Neural cell (in vitro differentiated cells): ENCODE measurements at regions not wholly inside any gene's neighbourhood (a gene's known extent, or its start where the extent isn't known, plus 50 kb on each side); places are given as distances from the start of the nearest gene placed in this dataset.
"Not testable (repeated sequence)": the region's sequence is repeated elsewhere in the genome, so short reads cannot be mapped to it uniquely, and the experiment has no call there.

ENCODE experiments used
- H2AFZ ChIP-seq: fragments of 200-600, 300-800 bp; sonication (generic), shearing (Covaris generic); 2 replicates; pipeline ENCODE4 v1.6.0; 2014; ENCODE audit warnings: low read depth, mild to moderate bottlenecking, antibody characterized with exemption, low read length, moderate library complexity
- H3F3A ChIP-seq: fragments of 200-600 bp; shearing (Covaris generic); 2 replicates; pipeline ENCODE4 v1.6.1; 2016; ENCODE audit warnings: mild to moderate bottlenecking, moderate library complexity, mixed read lengths, antibody characterized with exemption, low read length; ENCODE audit not compliant: insufficient read depth, poor library complexity, severe bottlenecking
- H3K27ac ChIP-seq: fragments of 200-600, 300-800 bp; sonication (generic), shearing (Covaris generic); 2 replicates; pipeline ENCODE4 v1.5.1; 2014; ENCODE audit warnings: mild to moderate bottlenecking, low read length, moderate library complexity
- H3K27me3 ChIP-seq: fragments of 300-800, 200-600 bp; sonication (generic), shearing (Covaris generic); 2 replicates; pipeline ENCODE4 v1.6.0; 2014; ENCODE audit warnings: mild to moderate bottlenecking, low read depth, low read length, moderate library complexity; ENCODE audit not compliant: insufficient read depth
- H3K36me3 ChIP-seq: fragments of 300-800, 200-600 bp; sonication (generic), shearing (Covaris generic); 2 replicates; pipeline ENCODE4 v1.5.1; 2014; ENCODE audit warnings: mild to moderate bottlenecking, antibody characterized with exemption, low read length, moderate library complexity; ENCODE audit not compliant: insufficient read depth
- H3K4me2 ChIP-seq: fragments of 300-800, 200-600 bp; sonication (generic), shearing (Covaris generic); 2 replicates; pipeline ENCODE4 v1.6.0; 2014; ENCODE audit warnings: mild to moderate bottlenecking, low read length
- H3K4me3 ChIP-seq: fragments of 300-800, 200-600 bp; sonication (generic), shearing (Covaris generic); 2 replicates; pipeline ENCODE4 v1.5.1; 2014; ENCODE audit warnings: mild to moderate bottlenecking, low read length, moderate library complexity
- H3K79me2 ChIP-seq: fragments of 200-600 bp; shearing (Covaris generic); replicated peaks from 2 replicates; pipeline ENCODE4 v1.6.0; 2014; ENCODE audit warnings: mild to moderate bottlenecking, low read length, moderate library complexity; ENCODE audit not compliant: insufficient read depth
- H3K9ac ChIP-seq: fragments of 300-800, 200-600 bp; sonication (generic), shearing (Covaris generic); 2 replicates; pipeline ENCODE4 v1.6.1; 2016; ENCODE audit warnings: mild to moderate bottlenecking, low read length, mixed read lengths
- H3K9me2 ChIP-seq: fragments of 200-600 bp; shearing (Covaris generic); 2 replicates; pipeline ENCODE4 v1.6.1; 2016; ENCODE audit warnings: mild to moderate bottlenecking, low read length, mixed read lengths; ENCODE audit not compliant: insufficient read depth
- H3K9me3 ChIP-seq: fragments of 200-600, 300-800 bp; sonication (generic), shearing (Covaris generic); 2 replicates; pipeline ENCODE4 v1.6.1; 2016; ENCODE audit warnings: mild to moderate bottlenecking, mixed run types, low read length, moderate library complexity, mixed read lengths
- H4K20me1 ChIP-seq: fragments of 200-600 bp; shearing (Covaris generic); 2 replicates; pipeline ENCODE4 v1.6.1; 2016; ENCODE audit warnings: mild to moderate bottlenecking, mixed run types; ENCODE audit not compliant: insufficient read depth
- EP300 ChIP-seq: fragments of 450-650 bp; conservative IDR thresholded peaks from 2 replicates; pipeline ENCODE4 v1.6.1; 2014; ENCODE audit warnings: antibody characterized with exemption, mild to moderate bottlenecking, moderate library complexity; ENCODE audit not compliant: poor library complexity, severe bottlenecking
- EZH2 ChIP-seq: fragments of 200-600, 300-800 bp; shearing (Covaris generic), sonication (generic); IDR thresholded peaks from 2 replicates; pipeline ENCODE4 v1.6.1; 2014; ENCODE audit warnings: antibody characterized with exemption, low read length, borderline replicate concordance, mild to moderate bottlenecking; ENCODE audit not compliant: insufficient read depth, poor library complexity, severe bottlenecking
- MXI1 ChIP-seq: fragments of 450-650 bp; conservative IDR thresholded peaks from 2 replicates; pipeline ENCODE4 v1.6.1; 2014; ENCODE audit warnings: antibody characterized with exemption, mild to moderate bottlenecking; ENCODE audit not compliant: poor library complexity, severe bottlenecking
- POLR2AphosphoS5 ChIP-seq: IDR thresholded peaks from 2 replicates; pipeline ENCODE4 v1.6.1; 2012
- RAD21 ChIP-seq: fragments of 450-650 bp; conservative IDR thresholded peaks from 2 replicates; pipeline ENCODE4 v1.6.1; 2014; ENCODE audit warnings: antibody characterized with exemption, mild to moderate bottlenecking, moderate library complexity
- SMC3 ChIP-seq: fragments of 450-650 bp; conservative IDR thresholded peaks from 2 replicates; pipeline ENCODE4 v1.6.1; 2014; ENCODE audit warnings: antibody characterized with exemption, mild to moderate bottlenecking, moderate library complexity; ENCODE audit not compliant: poor library complexity
- TAF1 ChIP-seq: IDR thresholded peaks from 2 replicates; pipeline ENCODE4 v1.6.1; 2012; ENCODE audit warnings: low read depth
- TF ChIP-seq, protein P1 (sequence below): fragments of 450-650 bp; IDR thresholded peaks from 2 replicates; pipeline ENCODE4 v1.5.1; 2014; ENCODE audit warnings: antibody characterized with exemption, mild to moderate bottlenecking, moderate library complexity; ENCODE audit not compliant: poor library complexity, severe bottlenecking
- TF ChIP-seq, protein P2 (sequence below): IDR thresholded peaks from 2 replicates; pipeline ENCODE4 v1.6.1; 2012; ENCODE audit warnings: borderline replicate concordance

DNA sequence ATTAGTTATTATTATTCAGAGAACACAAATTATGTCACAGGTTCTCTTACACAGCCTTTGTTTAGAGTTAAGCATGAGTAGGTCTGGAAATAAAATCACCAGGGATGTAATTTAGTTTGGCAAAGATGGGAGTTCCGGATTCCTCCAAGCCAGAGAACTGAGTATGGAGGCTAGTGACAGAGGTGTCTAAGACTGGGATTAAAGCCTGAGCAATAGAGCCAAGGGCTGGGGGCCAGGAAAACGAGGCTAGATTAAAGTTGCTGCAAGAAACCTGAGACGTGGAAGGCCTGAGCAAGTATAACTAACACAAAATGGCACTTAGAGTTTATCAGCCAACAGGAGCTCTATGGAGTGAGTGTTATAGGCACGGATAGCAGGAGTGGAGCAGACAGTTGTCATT is 381.6 kb downstream of the SRGAP2C start:
- Histone ChIP-seq H3K36me3 (no peaks in the 10 kb centered on the region), H3K4me3 (no peak overlapping the region), H3K9ac (no peak overlapping the region), H3K27ac (no peak overlapping the region), H3K27me3 (no peaks in the 10 kb centered on the region), H4K20me1 (no peaks in the 10 kb centered on the region), H3K79me2 (no peaks in the 10 kb centered on the region), H3K4me2 (no peak overlapping the region), H3K9me2 (no peaks in the 10 kb centered on the region), H2AFZ (no peak overlapping the region), H3K9me3 (no peaks in the 10 kb centered on the region), H3F3A (no peaks in the 10 kb centered on the region)
- no peak for TF ChIP-seq SMC3
- no peak for TF ChIP-seq EZH2
- no peak for TF ChIP-seq POLR2AphosphoS5
- TF ChIP-seq MXI1 = no peak
- TF ChIP-seq, protein P1, sequence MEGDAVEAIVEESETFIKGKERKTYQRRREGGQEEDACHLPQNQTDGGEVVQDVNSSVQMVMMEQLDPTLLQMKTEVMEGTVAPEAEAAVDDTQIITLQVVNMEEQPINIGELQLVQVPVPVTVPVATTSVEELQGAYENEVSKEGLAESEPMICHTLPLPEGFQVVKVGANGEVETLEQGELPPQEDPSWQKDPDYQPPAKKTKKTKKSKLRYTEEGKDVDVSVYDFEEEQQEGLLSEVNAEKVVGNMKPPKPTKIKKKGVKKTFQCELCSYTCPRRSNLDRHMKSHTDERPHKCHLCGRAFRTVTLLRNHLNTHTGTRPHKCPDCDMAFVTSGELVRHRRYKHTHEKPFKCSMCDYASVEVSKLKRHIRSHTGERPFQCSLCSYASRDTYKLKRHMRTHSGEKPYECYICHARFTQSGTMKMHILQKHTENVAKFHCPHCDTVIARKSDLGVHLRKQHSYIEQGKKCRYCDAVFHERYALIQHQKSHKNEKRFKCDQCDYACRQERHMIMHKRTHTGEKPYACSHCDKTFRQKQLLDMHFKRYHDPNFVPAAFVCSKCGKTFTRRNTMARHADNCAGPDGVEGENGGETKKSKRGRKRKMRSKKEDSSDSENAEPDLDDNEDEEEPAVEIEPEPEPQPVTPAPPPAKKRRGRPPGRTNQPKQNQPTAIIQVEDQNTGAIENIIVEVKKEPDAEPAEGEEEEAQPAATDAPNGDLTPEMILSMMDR = no peak
- no peak for TF ChIP-seq RAD21
- TF ChIP-seq TAF1 = no peak
- TF ChIP-seq, protein P2, sequence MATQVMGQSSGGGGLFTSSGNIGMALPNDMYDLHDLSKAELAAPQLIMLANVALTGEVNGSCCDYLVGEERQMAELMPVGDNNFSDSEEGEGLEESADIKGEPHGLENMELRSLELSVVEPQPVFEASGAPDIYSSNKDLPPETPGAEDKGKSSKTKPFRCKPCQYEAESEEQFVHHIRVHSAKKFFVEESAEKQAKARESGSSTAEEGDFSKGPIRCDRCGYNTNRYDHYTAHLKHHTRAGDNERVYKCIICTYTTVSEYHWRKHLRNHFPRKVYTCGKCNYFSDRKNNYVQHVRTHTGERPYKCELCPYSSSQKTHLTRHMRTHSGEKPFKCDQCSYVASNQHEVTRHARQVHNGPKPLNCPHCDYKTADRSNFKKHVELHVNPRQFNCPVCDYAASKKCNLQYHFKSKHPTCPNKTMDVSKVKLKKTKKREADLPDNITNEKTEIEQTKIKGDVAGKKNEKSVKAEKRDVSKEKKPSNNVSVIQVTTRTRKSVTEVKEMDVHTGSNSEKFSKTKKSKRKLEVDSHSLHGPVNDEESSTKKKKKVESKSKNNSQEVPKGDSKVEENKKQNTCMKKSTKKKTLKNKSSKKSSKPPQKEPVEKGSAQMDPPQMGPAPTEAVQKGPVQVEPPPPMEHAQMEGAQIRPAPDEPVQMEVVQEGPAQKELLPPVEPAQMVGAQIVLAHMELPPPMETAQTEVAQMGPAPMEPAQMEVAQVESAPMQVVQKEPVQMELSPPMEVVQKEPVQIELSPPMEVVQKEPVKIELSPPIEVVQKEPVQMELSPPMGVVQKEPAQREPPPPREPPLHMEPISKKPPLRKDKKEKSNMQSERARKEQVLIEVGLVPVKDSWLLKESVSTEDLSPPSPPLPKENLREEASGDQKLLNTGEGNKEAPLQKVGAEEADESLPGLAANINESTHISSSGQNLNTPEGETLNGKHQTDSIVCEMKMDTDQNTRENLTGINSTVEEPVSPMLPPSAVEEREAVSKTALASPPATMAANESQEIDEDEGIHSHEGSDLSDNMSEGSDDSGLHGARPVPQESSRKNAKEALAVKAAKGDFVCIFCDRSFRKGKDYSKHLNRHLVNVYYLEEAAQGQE = no peak
- no peak for TF ChIP-seq EP300

DNA sequence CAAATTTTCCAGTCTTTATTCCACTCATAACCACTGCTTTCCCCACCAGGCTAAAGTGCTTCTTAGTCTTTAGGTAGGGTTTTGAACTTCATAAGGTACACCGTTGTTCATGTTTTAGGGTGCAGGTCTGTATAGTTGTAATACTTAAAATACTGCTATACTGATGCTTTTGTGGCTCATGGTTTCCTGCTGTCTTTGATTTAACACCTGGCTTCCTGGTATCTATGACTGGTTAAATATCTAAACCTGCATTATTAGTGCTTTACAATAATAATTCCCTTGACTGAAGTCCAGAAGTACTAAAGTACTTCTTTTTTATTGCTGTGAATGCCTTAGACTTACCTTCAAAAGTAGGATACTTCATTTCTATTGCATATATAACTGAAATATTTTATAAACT is 384.7 kb downstream of the SRGAP2C start:
- H3K4me3 ChIP-seq = no peak overlapping the region
- H3K27me3 ChIP-seq = no peaks in the 10 kb centered on the region
- H3F3A ChIP-seq = no peaks in the 10 kb centered on the region
- H3K9me2 ChIP-seq = no peaks in the 10 kb centered on the region
- H3K79me2 ChIP-seq = no peaks in the 10 kb centered on the region
- H4K20me1 ChIP-seq = no peaks in the 10 kb centered on the region
- no peak overlapping the region for H3K27ac ChIP-seq
- no peak overlapping the region for H3K4me2 ChIP-seq
- TF ChIP-seq SMC3 (no peak), EZH2 (no peak), EP300 (no peak)
- TF ChIP-seq, protein P2 = no peak
- TF ChIP-seq, protein P1 = no peak
- no peak overlapping the region for H2AFZ ChIP-seq
- no peaks in the 10 kb centered on the region for H3K9me3 ChIP-seq
- H3K9ac ChIP-seq = no peak overlapping the region
- H3K36me3 ChIP-seq = no peaks in the 10 kb centered on the region

DNA sequence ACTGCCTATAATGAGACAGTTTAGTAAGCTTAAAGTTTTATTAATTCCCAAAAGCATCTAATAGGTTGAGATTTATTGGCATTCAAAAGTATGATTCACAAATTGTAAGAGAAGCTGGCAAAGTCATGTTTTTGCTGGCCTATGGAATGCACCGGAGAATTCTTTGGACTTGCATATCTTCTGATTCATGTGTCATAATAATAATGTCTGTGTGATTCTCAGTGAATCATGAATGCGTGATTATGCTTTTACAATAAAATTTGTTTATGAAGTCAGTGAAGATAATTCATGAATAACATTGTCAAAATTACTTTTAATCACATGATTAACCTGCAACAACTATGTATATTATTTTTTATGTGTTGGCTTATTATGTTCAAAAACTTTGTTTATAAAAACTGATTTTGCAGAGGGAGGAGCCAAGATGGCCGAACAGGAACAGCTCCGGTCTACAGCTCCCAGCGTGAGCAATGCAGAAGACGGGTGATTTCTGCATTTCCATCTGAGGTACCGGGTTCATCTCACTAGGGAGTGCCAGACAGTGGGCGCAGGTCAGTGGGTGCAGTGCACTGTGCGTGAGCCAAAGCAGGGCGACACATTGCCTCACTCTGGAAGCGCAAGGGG is 389.2 kb downstream of the SRGAP2C start:
- H3K9me2 ChIP-seq, H3K79me2 ChIP-seq, H3K9ac ChIP-seq, H3K27me3 ChIP-seq, H3K27ac ChIP-seq, H4K20me1 ChIP-seq, H3K4me3 ChIP-seq, H2AFZ ChIP-seq, H3K36me3 ChIP-seq, H3K9me3 ChIP-seq, H3K4me2 ChIP-seq, H3F3A ChIP-seq: not testable (repeated sequence)
